Trophoblast cell (in vitro differentiated cells and primary cell): ENCODE measurements at regions not wholly inside any gene's neighbourhood (a gene's known extent, or its start where the extent isn't known, plus 50 kb on each side); places are given as distances from the start of the nearest gene placed in this dataset.
A peak's percentile ranks its signal among the peaks of the same experiment; 100 is the strongest.

Experiments
- DNase-seq, 2 donors: peaks; one replicate each; pipeline ENCODE4 v3.0.0-alpha.2; 2016
- H2AFZ ChIP-seq: 2 replicates; pipeline ENCODE4 v1.6.1; 2013; ENCODE audit warnings: low read length, moderate library complexity, mild to moderate bottlenecking; ENCODE audit not compliant: insufficient read depth, poor library complexity
- H2AK5ac ChIP-seq: 2 replicates; pipeline ENCODE4 v1.6.1; 2013; ENCODE audit warnings: mild to moderate bottlenecking, low read length
- H2BK120ac ChIP-seq: 2 replicates; pipeline ENCODE4 v1.6.1; 2013; ENCODE audit warnings: low read length, mild to moderate bottlenecking, moderate library complexity; ENCODE audit not compliant: insufficient read depth, poor library complexity
- H2BK12ac ChIP-seq: 2 replicates; pipeline ENCODE4 v1.6.1; 2013; ENCODE audit warnings: mild to moderate bottlenecking, low read length, moderate library complexity
- H2BK5ac ChIP-seq: 2 replicates; pipeline ENCODE4 v1.6.1; 2013; ENCODE audit warnings: low read length, low read depth, moderate library complexity, mild to moderate bottlenecking; ENCODE audit not compliant: poor library complexity
- H3K14ac ChIP-seq: 2 replicates; pipeline ENCODE4 v1.6.1; 2013; ENCODE audit warnings: mild to moderate bottlenecking, low read length
- H3K18ac ChIP-seq: 2 replicates; pipeline ENCODE4 v1.6.1; 2013; ENCODE audit warnings: mild to moderate bottlenecking, low read length
- H3K23ac ChIP-seq: 2 replicates; pipeline ENCODE4 v1.6.1; 2013; ENCODE audit warnings: low read length
- H3K27ac ChIP-seq: 2 replicates; pipeline ENCODE4 v1.5.1; 2013; ENCODE audit warnings: low read depth, mild to moderate bottlenecking, inconsistent platforms, low read length, moderate library complexity
- H3K27me3 ChIP-seq: 2 replicates; pipeline ENCODE4 v1.6.1; 2013; ENCODE audit warnings: inconsistent platforms, mild to moderate bottlenecking, low read length, moderate library complexity; ENCODE audit not compliant: insufficient read depth
- H3K36me3 ChIP-seq, 2 experiments: 1 replicate in 1 of 2; 2 replicates in 1 of 2; pipeline ENCODE4 v1.6.1; 2013; ENCODE audit warnings: low read length in 2 of 2, mild to moderate bottlenecking in 2 of 2, moderate library complexity in 1 of 2; ENCODE audit not compliant: insufficient read depth in 2 of 2, control insufficient read depth in 1 of 2
- H3K4ac ChIP-seq: 2 replicates; pipeline ENCODE4 v1.6.1; 2013; ENCODE audit warnings: low read depth, mild to moderate bottlenecking, low read length, moderate library complexity
- H3K4me1 ChIP-seq, 2 experiments: 1 replicate in 1 of 2; 2 replicates in 1 of 2; pipeline ENCODE4 v1.6.1; 2013; ENCODE audit warnings: low read length in 2 of 2, mild to moderate bottlenecking in 2 of 2, moderate library complexity in 1 of 2; ENCODE audit not compliant: insufficient read depth in 2 of 2, control insufficient read depth in 1 of 2
- H3K4me2 ChIP-seq: 2 replicates; pipeline ENCODE4 v1.6.1; 2013; ENCODE audit warnings: inconsistent platforms, mild to moderate bottlenecking, low read length, moderate library complexity
- H3K4me3 ChIP-seq: 2 replicates; pipeline ENCODE4 v1.5.1; 2013; ENCODE audit warnings: mild to moderate bottlenecking, low read depth, low read length, inconsistent platforms
- H3K79me1 ChIP-seq: one replicate; pipeline ENCODE4 v1.6.1; 2013; ENCODE audit warnings: low read length
- H3K79me2 ChIP-seq: 2 replicates; pipeline ENCODE4 v1.6.1; 2013; ENCODE audit warnings: low read length, mild to moderate bottlenecking; ENCODE audit not compliant: control insufficient read depth, insufficient read depth, poor library complexity
- H3K9ac ChIP-seq: 2 replicates; pipeline ENCODE4 v1.6.1; 2013; ENCODE audit warnings: mild to moderate bottlenecking, low read length
- H3K9me3 ChIP-seq: 2 replicates; pipeline ENCODE4 v1.6.1; 2013; ENCODE audit warnings: low read depth, mild to moderate bottlenecking, control low read depth, inconsistent platforms, low read length; ENCODE audit not compliant: insufficient read depth
- H4K12ac ChIP-seq: 2 replicates; pipeline ENCODE4 v1.6.1; 2013; ENCODE audit warnings: low read depth, mild to moderate bottlenecking, low read length, moderate library complexity
- H4K8ac ChIP-seq: 2 replicates; pipeline ENCODE4 v1.6.1; 2013; ENCODE audit warnings: low read depth, mild to moderate bottlenecking, low read length, moderate library complexity
- H4K91ac ChIP-seq: one replicate; pipeline ENCODE4 v1.6.1; 2013; ENCODE audit warnings: low read depth, mild to moderate bottlenecking, low read length, moderate library complexity
- WGBS: extraction: QIAGEN DNeasy Blood & Tissue Kit; methylation state at CpG from one replicate; pipeline ENCODE4 v1.1.7; 2013; ENCODE audit warnings: missing lambda C conversion rate; ENCODE audit not compliant: insufficient read length, insufficient coverage; ENCODE audit errors: extremely low coverage; 5-methylcytosine and 5-hydroxymethylcytosine counted together

DNA sequence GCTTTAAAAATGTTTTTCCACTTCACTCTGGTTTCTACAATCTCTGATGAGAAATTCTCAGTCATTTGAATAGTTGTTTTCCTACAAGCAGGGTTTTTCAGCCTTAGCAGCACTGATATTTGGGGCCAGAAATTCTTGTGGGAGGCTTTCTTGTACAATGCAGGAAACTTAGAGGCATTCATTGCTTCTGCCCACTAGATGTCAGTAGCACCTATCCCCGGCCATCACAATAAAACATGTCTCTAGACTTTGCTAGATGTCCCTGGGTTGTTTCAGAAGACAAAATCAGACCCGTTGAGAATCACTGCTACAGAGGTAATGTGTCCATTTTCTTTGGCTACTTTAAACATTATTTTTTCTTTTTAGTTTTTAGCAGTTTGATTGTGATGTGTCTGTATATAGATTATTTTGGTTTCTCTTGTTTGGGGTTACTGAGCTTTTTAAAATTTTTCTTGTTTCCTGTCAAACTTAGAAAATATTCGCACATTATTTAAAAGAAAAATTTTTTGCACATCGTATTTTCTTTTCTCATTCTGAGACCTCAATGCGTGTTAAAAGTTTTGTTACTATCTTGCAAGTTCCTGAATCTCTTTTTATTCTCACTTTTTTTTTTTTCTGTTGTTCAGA is 60.8 kb upstream of the CCDC179 start:
- H2AK5ac ChIP-seq, result no peak overlapping the region
- no peaks in the 10 kb centered on the region for H3K79me1 ChIP-seq
- peaks cover 0 to 2% of the 10 kb centered on the region in 2 experiments for H3K4me1 ChIP-seq
- no peak overlapping the region for H3K23ac ChIP-seq
- no peak overlapping the region for H3K27ac ChIP-seq
- no peak overlapping the region for H3K4me3 ChIP-seq
- H2AFZ ChIP-seq, result no peak overlapping the region
- H4K8ac ChIP-seq, result no peak overlapping the region
- no peak overlapping the region for H2BK5ac ChIP-seq
- H3K4ac ChIP-seq, result no peak overlapping the region
- H3K36me3 ChIP-seq, result no peaks in the 10 kb centered on the region
- H2BK120ac ChIP-seq, result no peak overlapping the region
- no peak overlapping the region for H3K9ac ChIP-seq
- H3K27me3 ChIP-seq, result no peaks in the 10 kb centered on the region
- no peaks in the 10 kb centered on the region for H3K79me2 ChIP-seq
- WGBS, result no CpG with 5 or more reads among the region's 5 CpGs
- no peak overlapping the region for H3K4me2 ChIP-seq
- no peak overlapping the region for H3K14ac ChIP-seq
- H4K12ac ChIP-seq, result no peak overlapping the region
- H2BK12ac ChIP-seq, result no peak overlapping the region
- no peaks in the 10 kb centered on the region for H3K9me3 ChIP-seq
- DNase-seq, result peak; percentile 1 to 41
- no peak overlapping the region for H4K91ac ChIP-seq
- H3K18ac ChIP-seq, result no peak overlapping the region

GRCh38 chr11:22922672-22923071 is 62.4 kb upstream of the CCDC179 start:
- H3K4me2 ChIP-seq, result no peak overlapping the region
- WGBS, result no CpG with 5 or more reads among the region's 1 CpG
- no peaks in the 10 kb centered on the region for H3K79me2 ChIP-seq
- H3K18ac ChIP-seq, result no peak overlapping the region
- H3K4me1 ChIP-seq, result peaks cover 0 to 2% of the 10 kb centered on the region in 2 experiments
- no peak overlapping the region for H2BK12ac ChIP-seq
- H4K8ac ChIP-seq, result no peak overlapping the region
- no peaks in the 10 kb centered on the region for H3K36me3 ChIP-seq
- no peak overlapping the region for H3K14ac ChIP-seq
- no peaks in the 10 kb centered on the region for H3K9me3 ChIP-seq
- no peak overlapping the region for H2AFZ ChIP-seq
- H4K12ac ChIP-seq, result no peak overlapping the region
- H3K4ac ChIP-seq, result no peak overlapping the region
- no peak overlapping the region for H3K9ac ChIP-seq
- H2AK5ac ChIP-seq, result no peak overlapping the region
- no peak overlapping the region for H2BK5ac ChIP-seq
- H2BK120ac ChIP-seq, result no peak overlapping the region
- no peak overlapping the region for H4K91ac ChIP-seq
- H3K4me3 ChIP-seq, result no peak overlapping the region
- H3K27ac ChIP-seq, result no peak overlapping the region
- H3K27me3 ChIP-seq, result no peaks in the 10 kb centered on the region
- no peak for DNase-seq
- H3K23ac ChIP-seq, result no peak overlapping the region
- H3K79me1 ChIP-seq, result no peaks in the 10 kb centered on the region

GRCh38 chr11:22923561-22923960 is 63.3 kb upstream of the CCDC179 start:
- H4K91ac ChIP-seq, result no peak overlapping the region
- H3K36me3 ChIP-seq, result no peaks in the 10 kb centered on the region
- no peaks in the 10 kb centered on the region for H3K79me1 ChIP-seq
- no peak for DNase-seq
- no peak overlapping the region for H2BK5ac ChIP-seq
- no peak overlapping the region for H3K4me3 ChIP-seq
- H3K4me1 ChIP-seq, result peaks cover 0 to 2% of the 10 kb centered on the region in 2 experiments
- no peak overlapping the region for H4K8ac ChIP-seq
- no peak overlapping the region for H3K9ac ChIP-seq
- H2AFZ ChIP-seq, result no peak overlapping the region
- H4K12ac ChIP-seq, result no peak overlapping the region
- no peak overlapping the region for H3K27ac ChIP-seq
- no peak overlapping the region for H2BK120ac ChIP-seq
- H3K23ac ChIP-seq, result no peak overlapping the region
- no peak overlapping the region for H3K18ac ChIP-seq
- H3K14ac ChIP-seq, result no peak overlapping the region
- no peak overlapping the region for H2AK5ac ChIP-seq
- WGBS, result no CpG with 5 or more reads among the region's 1 CpG
- no peaks in the 10 kb centered on the region for H3K79me2 ChIP-seq
- no peak overlapping the region for H3K4me2 ChIP-seq
- no peak overlapping the region for H2BK12ac ChIP-seq
- no peaks in the 10 kb centered on the region for H3K27me3 ChIP-seq
- no peak overlapping the region for H3K4ac ChIP-seq
- no peaks in the 10 kb centered on the region for H3K9me3 ChIP-seq

- no peak overlapping the region for H3K4me2 ChIP-seq
- H3K9ac ChIP-seq, result no peak overlapping the region
- no peaks in the 10 kb centered on the region for H3K79me1 ChIP-seq
- H2AK5ac ChIP-seq, result no peak overlapping the region
- no peaks in the 10 kb centered on the region for H3K4me1 ChIP-seq
- no peak overlapping the region for H3K4me3 ChIP-seq
- H2AFZ ChIP-seq, result no peak overlapping the region
- H2BK120ac ChIP-seq, result no peak overlapping the region
- H4K8ac ChIP-seq, result no peak overlapping the region
- no peak overlapping the region for H3K14ac ChIP-seq
- H3K27me3 ChIP-seq, result no peaks in the 10 kb centered on the region
- H3K23ac ChIP-seq, result no peak overlapping the region
- H3K4ac ChIP-seq, result no peak overlapping the region
- no peaks in the 10 kb centered on the region for H3K36me3 ChIP-seq
- H4K12ac ChIP-seq, result no peak overlapping the region
- no peak overlapping the region for H2BK12ac ChIP-seq
- no peak overlapping the region for H4K91ac ChIP-seq
- H3K18ac ChIP-seq, result no peak overlapping the region
- no peaks in the 10 kb centered on the region for H3K79me2 ChIP-seq
- no peak overlapping the region for H3K27ac ChIP-seq
- H2BK5ac ChIP-seq, result no peak overlapping the region
- H3K9me3 ChIP-seq, result no peaks in the 10 kb centered on the region
- DNase-seq, result no peak
These were observed 66.1 kb upstream of the CCDC179 start for GRCh38 chr11:22926341-22926740.
